K562 (cell line): ENCODE measurements at regions not wholly inside any gene's neighbourhood (a gene's known extent, or its start where the extent isn't known, plus 50 kb on each side); places are given as distances from the start of the nearest gene placed in this dataset.

ENCODE experiments used
- ATAC-seq: fragments of 200-7000 bp; cut with Tn5 transposase; 3 replicates; pipeline ENCODE4 v1.9.1; 2020; ENCODE audit warnings: moderate library complexity
- BruUV-seq: library from RNA; stranded (reverse); fragments of 400-500 nt; replicated peaks from 2 replicates; lab custom pipeline; 2021; lab: Mats Ljungman, UMichigan
- CTCF ChIA-PET: fragments of 300-600 bp; formaldehyde crosslinking; extraction: SDS; loops from one replicate; lab custom pipeline; 2021; ENCODE audit warnings: low intra/inter-chr PET ratio; lab: Yijun Ruan, JAX
- POLR2A ChIA-PET: fragments of 300-600, 350-650 bp; sonication (Branson Sonifier 250); formaldehyde crosslinking; extraction: SDS; loops from one replicate; lab custom pipeline; 2021; ENCODE audit warnings: antibody characterized with exemption, inconsistent platforms; lab: Yijun Ruan, JAX
- DNase-seq, 4 experiments: peaks; one replicate each; pipeline versions ENCODE4 v3.0.0 to v3.0.0-alpha.2; 2011 to 2018; ENCODE audit warnings: low spot score in 3 of 4, mixed read lengths in 3 of 4; ENCODE audit errors: extremely low read depth in 1 of 4
- FAIRE-seq: peaks from 2 replicates; lab custom pipeline; 2011; peaks lifted over from hg19 to GRCh38; lab: Jason Lieb, UNC
- H2AFZ ChIP-seq: 2 replicates; pipeline ENCODE4 v1.6.0; 2011; ENCODE audit warnings: low read depth, low read length, control low read depth, inconsistent platforms
- H3K27ac ChIP-seq: fragments of 200-600 bp; 3 replicates; pipeline ENCODE4 v1.8.0; 2011; ENCODE audit warnings: low read depth, mild to moderate bottlenecking, control low read depth, inconsistent platforms, low read length, moderate library complexity, mixed read lengths; ENCODE audit errors: extremely low read depth
- H3K27me3 ChIP-seq, 2 experiments: fragments of 300-600 bp in 1 of 2; 2 replicates in 1 of 2; 3 replicates in 1 of 2; pipeline versions ENCODE4 v1.6.0 to v1.8.0; 2011; ENCODE audit warnings: inconsistent platforms in 2 of 2, low read length in 2 of 2, mild to moderate bottlenecking in 1 of 2, mixed read lengths in 1 of 2, moderate library complexity in 1 of 2; ENCODE audit not compliant: control insufficient read depth in 2 of 2, insufficient read depth in 2 of 2
- H3K36me3 ChIP-seq: fragments of 300-600 bp; 3 replicates; pipeline ENCODE4 v1.8.0; 2011; ENCODE audit warnings: mild to moderate bottlenecking, low read length, inconsistent platforms; ENCODE audit not compliant: control insufficient read depth, insufficient read depth
- H3K4me1 ChIP-seq, 2 experiments: fragments of 200-600 bp in 1 of 2; replicated peaks in 1 of 2; 2 replicates in 1 of 2; 3 replicates in 1 of 2; pipeline versions ENCODE4 v1.5.1 to v1.8.0; 2011; ENCODE audit warnings: inconsistent platforms in 2 of 2, low read length in 2 of 2, mild to moderate bottlenecking in 1 of 2, mixed read lengths in 1 of 2, moderate library complexity in 1 of 2; ENCODE audit not compliant: control insufficient read depth in 2 of 2, insufficient read depth in 2 of 2
- H3K4me2 ChIP-seq: 2 replicates; pipeline ENCODE4 v1.6.1; 2011; ENCODE audit warnings: low read length, control low read depth, inconsistent platforms, mixed read lengths; ENCODE audit not compliant: insufficient read depth
- H3K4me3 ChIP-seq: fragments of 200-600 bp; sonication (generic), shearing (Covaris generic); 2 replicates; pipeline ENCODE4 v1.5.1; 2016; ENCODE audit warnings: control low read depth, inconsistent platforms
- H3K79me2 ChIP-seq: fragments of 200-600 bp; 3 replicates; pipeline ENCODE4 v1.8.0; 2011; ENCODE audit warnings: low read length, inconsistent platforms; ENCODE audit not compliant: control insufficient read depth, insufficient read depth
- H3K9ac ChIP-seq, 2 experiments: 2 replicates each; pipeline versions ENCODE4 v1.6.0 to v1.6.1; 2011; ENCODE audit warnings: low read depth in 2 of 2, low read length in 2 of 2, control low read depth in 1 of 2, inconsistent platforms in 1 of 2, mild to moderate bottlenecking in 1 of 2, mixed read lengths in 1 of 2; ENCODE audit not compliant: insufficient read depth in 1 of 2
- H3K9me1 ChIP-seq: one replicate; pipeline ENCODE4 v1.6.0; 2011; ENCODE audit warnings: inconsistent platforms, mild to moderate bottlenecking, low read length, moderate library complexity; ENCODE audit not compliant: control insufficient read depth, insufficient read depth
- H3K9me3 ChIP-seq: replicated peaks from 2 replicates; pipeline ENCODE4 v1.5.1; 2011; ENCODE audit warnings: low read depth, low read length, inconsistent platforms; ENCODE audit not compliant: control insufficient read depth, insufficient read depth
- H4K20me1 ChIP-seq: replicated peaks from 2 replicates; pipeline ENCODE4 v1.6.1; 2011; ENCODE audit warnings: low read length, inconsistent platforms, mixed read lengths; ENCODE audit not compliant: control insufficient read depth, insufficient read depth
- ARNT ChIP-seq, 2 experiments: fragments of 450-650 bp; IDR thresholded peaks; 2 replicates each; pipeline ENCODE4 v1.6.1; 2016; ENCODE audit warnings: mild to moderate bottlenecking in 1 of 2
- MCM3 ChIP-seq: fragments of 450-650 bp; IDR thresholded peaks from 2 replicates; pipeline ENCODE4 v1.6.1; 2016
- MLLT1 ChIP-seq, 2 experiments: fragments of 450-650 bp; IDR thresholded peaks; 2 replicates each; pipeline ENCODE4 v1.6.1; 2016
- POLR2B ChIP-seq: fragments of 450-650 bp; IDR thresholded peaks from 2 replicates; pipeline ENCODE4 v1.6.1; 2018; ENCODE audit warnings: low read depth; ENCODE audit not compliant: partially characterized antibody
- RBM39 ChIP-seq: fragments of 200-400 bp; formaldehyde crosslinking; optimal IDR thresholded peaks from 2 replicates; pipeline ENCODE3; 2018; ENCODE audit warnings: low read depth, low read length
- ZNF785 ChIP-seq: fragments of 250-450 bp; sonication (Bioruptor Pico); IDR thresholded peaks from 2 replicates; pipeline ENCODE4 v1.4.0; 2020; ENCODE audit warnings: mild to moderate bottlenecking
- ZSCAN29 ChIP-seq: fragments of 450-650 bp; IDR thresholded peaks from 2 replicates; pipeline ENCODE4 v1.6.1; 2017
- in situ Hi-C: fragments of 300-500 bp; cut with MboI; formaldehyde crosslinking; loops from 4 replicates; pipeline ENCODE4 v1.15.0; 2018; ENCODE audit warnings: inconsistent platforms, mixed read lengths
- intact Hi-C: fragments of 100-400 bp; cut with micrococcal nuclease; formaldehyde crosslinking; loops from 2 replicates; pipeline ENCODE4 v1.14.2; 2022
- TF ChIP-seq, protein P1 (sequence below): fragments of 250-450 bp; sonication (Bioruptor Pico); IDR thresholded peaks from 2 replicates; pipeline ENCODE4 v1.8.0; 2022; ENCODE audit warnings: moderate library complexity, mild to moderate bottlenecking, inconsistent platforms

DNA sequence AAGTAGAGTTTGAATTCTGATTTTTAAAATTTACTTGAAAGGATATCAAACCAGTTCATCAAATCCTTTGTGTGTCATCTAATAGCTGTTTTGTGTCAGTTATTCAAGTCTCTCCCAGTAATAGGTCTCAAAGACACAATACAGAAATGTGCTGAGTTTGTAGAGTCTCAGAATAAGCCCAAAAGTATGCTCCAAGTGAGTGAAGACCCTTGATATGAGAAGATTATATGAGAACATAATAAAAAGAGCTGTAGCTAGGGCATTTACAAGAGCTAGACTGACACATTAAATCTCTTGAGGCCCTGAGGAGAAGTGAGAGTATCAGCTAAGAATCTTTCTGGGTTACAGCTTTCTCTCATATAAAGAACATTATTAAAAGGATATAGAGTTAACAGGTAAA, 721.0 kb upstream of the ARRDC3 start:
- H3K27me3 ChIP-seq: no peaks in the 10 kb centered on the region
- no peaks in the 10 kb centered on the region for H3K79me2 ChIP-seq
- in situ Hi-C loops (no loop called here), intact Hi-C loops (no loop called here)
- ChIA-PET CTCF (no interaction called here), POLR2A (no interaction called here)
- H3K9me3 ChIP-seq: no peaks in the 10 kb centered on the region
- no peaks in the 10 kb centered on the region for H3K9me1 ChIP-seq
- no peak overlapping the region for H3K27ac ChIP-seq
- ATAC-seq (no peak), DNase-seq (no peak), FAIRE-seq (no peak)
- H3K4me2 ChIP-seq: no peak overlapping the region
- no peak overlapping the region for H2AFZ ChIP-seq
- no peaks in the 10 kb centered on the region for H3K36me3 ChIP-seq
- no peak overlapping the region for H3K9ac ChIP-seq
- H3K4me3 ChIP-seq: no peak overlapping the region
- BruUV-seq: no TSS peak
- TF ChIP-seq MCM3: no peak
- no peak for TF ChIP-seq ZSCAN29
- no peak for TF ChIP-seq ZNF785 (CRISPR knock-in tag)
- no peak for TF ChIP-seq RBM39
- TF ChIP-seq MLLT1 (IDR thresholded peaks at IDR 0.05): no peak
- TF ChIP-seq ARNT (IDR thresholded peaks at IDR 0.05): no peak
- TF ChIP-seq, protein P1, sequence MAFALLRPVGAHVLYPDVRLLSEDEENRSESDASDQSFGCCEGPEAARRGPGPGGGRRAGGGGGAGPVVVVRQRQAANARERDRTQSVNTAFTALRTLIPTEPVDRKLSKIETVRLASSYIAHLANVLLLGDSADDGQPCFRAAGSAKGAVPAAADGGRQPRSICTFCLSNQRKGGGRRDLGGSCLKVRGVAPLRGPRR (CRISPR knock-in tag): no peak
- no peak for TF ChIP-seq POLR2B
- TF ChIP-seq, all 486 proteins: peak for 0
- no peaks in the 10 kb centered on the region for H4K20me1 ChIP-seq
- no peaks in the 10 kb centered on the region for H3K4me1 ChIP-seq
